Prostate gland (tissue), 2 donors: ENCODE measurements at regions not wholly inside any gene's neighbourhood (a gene's known extent, or its start where the extent isn't known, plus 50 kb on each side); places are given as distances from the start of the nearest gene placed in this dataset.
A peak's percentile ranks its signal among the peaks of the same experiment; 100 is the strongest.

Experiments
- DNase-seq: peaks from one replicate; pipeline ENCODE4 v3.0.0-alpha.2; 2019; ENCODE audit warnings: low spot score
- H3K27ac ChIP-seq, 2 donors: fragments of 200-600 bp; sonication (generic); 2 replicates each; pipeline ENCODE4 v1.5.1; 2017 to 2019
- H3K27me3 ChIP-seq: fragments of 200-600 bp; sonication (generic); replicated peaks from 2 replicates; pipeline ENCODE4 v1.5.1; 2019; ENCODE audit not compliant: insufficient read depth
- H3K36me3 ChIP-seq, 2 donors: fragments of 200-600 bp; sonication (generic); 1 replicate in 1 of 2; 2 replicates in 1 of 2; pipeline versions ENCODE4 v1.5.1 to v1.8.1; 2017 to 2019
- H3K4me1 ChIP-seq: fragments of 200-600 bp; sonication (generic); replicated peaks from 2 replicates; pipeline ENCODE4 v1.5.1; 2019
- H3K4me3 ChIP-seq, 2 donors: fragments of 200-600 bp; sonication (generic); 2 replicates each; pipeline ENCODE4 v1.5.1; 2017 to 2019
- H3K9me3 ChIP-seq: fragments of 200-600 bp; sonication (generic); 2 replicates; pipeline ENCODE4 v1.5.1; 2017
- CTCF ChIP-seq, 4 experiments: fragments of 200-600 bp in 2 of 4; fragments of 450-650 bp in 2 of 4; sonication (generic) in 2 of 4; IDR thresholded peaks; 1 replicate in 3 of 4; 2 replicates in 1 of 4; pipeline ENCODE4 v1.5.1; 2016 to 2019; ENCODE audit warnings: antibody characterized with exemption in 4 of 4, mild to moderate bottlenecking in 2 of 4, moderate library complexity in 2 of 4
- POLR2A ChIP-seq: fragments of 450-650 bp; IDR thresholded peaks from one replicate; pipeline ENCODE4 v1.6.1; 2016; ENCODE audit warnings: antibody characterized with exemption, mild to moderate bottlenecking
- POLR2AphosphoS5 ChIP-seq: sonication (generic); formaldehyde crosslinking; IDR thresholded peaks from one replicate; pipeline ENCODE4 v1.6.1; 2017; ENCODE audit warnings: antibody characterized with exemption
- WGBS: methylation state at CpG from one replicate; pipeline ENCODE4 v1.1.5; 2018; 5-methylcytosine and 5-hydroxymethylcytosine counted together
- intact Hi-C: fragments of 100-400 bp; cut with DNase I; formaldehyde crosslinking; loops from one replicate; pipeline ENCODE4 v1.14.2; 2022

GRCh38 chr11:69909561-69910518, 90.6 kb upstream of the FGF3 start:
- no peaks in the 10 kb centered on the region for H3K36me3 ChIP-seq
- intact Hi-C loops = loop anchor here (5.0 kb wide), 1 partner anchor 223 kb away; no protein-coding TSS in a partner anchor
- H3K27ac ChIP-seq = no peak overlapping the region
- no peak for DNase-seq
- 66% methylated on average over 24 of the region's 28 CpGs for WGBS
- TF ChIP-seq POLR2A (no peak), CTCF (IDR thresholded peaks at IDR 0.05) (peak; percentile 26 to 51 (median 40)), POLR2AphosphoS5 (no peak)
- no peaks in the 10 kb centered on the region for H3K27me3 ChIP-seq
- no peaks in the 10 kb centered on the region for H3K9me3 ChIP-seq
- H3K4me1 ChIP-seq = no peaks in the 10 kb centered on the region
- H3K4me3 ChIP-seq = no peak overlapping the region

DNA sequence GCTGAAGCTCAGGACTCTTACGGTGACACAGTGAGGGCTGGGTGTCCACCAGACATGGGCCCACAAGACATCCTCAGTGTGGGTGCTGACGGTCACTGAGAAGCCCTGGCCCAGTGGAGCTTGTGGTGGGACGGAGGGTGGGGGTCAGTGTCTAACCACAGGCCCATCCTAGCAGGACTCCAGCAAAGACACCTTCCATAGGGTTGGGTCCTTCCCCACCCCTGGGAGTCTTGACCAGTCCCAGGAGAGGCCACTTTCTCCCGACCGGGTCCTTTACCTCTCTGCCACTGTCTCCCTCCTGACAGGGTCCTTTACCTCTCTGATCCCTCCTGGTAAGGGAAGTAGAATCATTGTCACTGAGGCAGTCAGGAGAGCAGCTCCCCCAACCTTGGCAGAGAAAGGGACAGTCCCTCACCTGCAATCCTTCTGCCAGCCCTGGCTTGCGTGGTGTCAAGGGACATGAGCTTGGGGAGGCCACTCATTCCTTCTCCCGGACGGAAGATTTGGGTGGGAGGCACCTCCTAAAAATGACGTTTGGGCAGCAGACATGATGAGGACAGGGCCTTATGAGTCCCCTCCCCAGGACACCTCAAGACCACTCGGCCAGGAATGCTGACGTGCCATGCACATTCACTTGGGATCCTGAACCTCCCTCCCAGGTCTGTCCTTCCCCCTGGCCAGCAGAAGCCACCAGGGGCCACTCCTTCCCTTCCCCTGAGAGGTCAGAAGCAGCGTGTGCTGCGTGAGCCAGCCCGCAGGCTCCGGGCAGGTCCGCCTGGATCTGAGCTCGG, 91.5 kb upstream of the FGF3 start:
- Histone ChIP-seq H3K27me3 (no peaks in the 10 kb centered on the region), H3K36me3 (no peaks in the 10 kb centered on the region), H3K9me3 (no peaks in the 10 kb centered on the region), H3K4me1 (no peaks in the 10 kb centered on the region), H3K27ac (no peak overlapping the region), H3K4me3 (no peak overlapping the region)
- no peak for DNase-seq
- 77% methylated on average over 15 of the region's 17 CpGs for WGBS
- TF ChIP-seq POLR2A = no peak
- TF ChIP-seq POLR2AphosphoS5 = no peak
- TF ChIP-seq CTCF (IDR thresholded peaks at IDR 0.05) = no peak
- intact Hi-C loops = loop anchor here (5.0 kb wide), 1 partner anchor 223 kb away; no protein-coding TSS in a partner anchor

- Histone ChIP-seq H3K36me3 (no peaks in the 10 kb centered on the region), H3K9me3 (no peaks in the 10 kb centered on the region), H3K4me3 (no peak overlapping the region), H3K27ac (no peak overlapping the region), H3K4me1 (no peaks in the 10 kb centered on the region), H3K27me3 (no peaks in the 10 kb centered on the region)
- no peak for TF ChIP-seq CTCF (IDR thresholded peaks at IDR 0.05)
- no peak for TF ChIP-seq POLR2AphosphoS5
- no peak for TF ChIP-seq POLR2A
- WGBS = 74% methylated on average over 28 of the region's 28 CpGs
- DNase-seq = no peak
- intact Hi-C loops = loop anchor here (5.0 kb wide), 1 partner anchor 224 kb away; no protein-coding TSS in a partner anchor
Observed at GRCh38 chr11:69911310-69912160, 92.3 kb upstream of the FGF3 start.

DNA sequence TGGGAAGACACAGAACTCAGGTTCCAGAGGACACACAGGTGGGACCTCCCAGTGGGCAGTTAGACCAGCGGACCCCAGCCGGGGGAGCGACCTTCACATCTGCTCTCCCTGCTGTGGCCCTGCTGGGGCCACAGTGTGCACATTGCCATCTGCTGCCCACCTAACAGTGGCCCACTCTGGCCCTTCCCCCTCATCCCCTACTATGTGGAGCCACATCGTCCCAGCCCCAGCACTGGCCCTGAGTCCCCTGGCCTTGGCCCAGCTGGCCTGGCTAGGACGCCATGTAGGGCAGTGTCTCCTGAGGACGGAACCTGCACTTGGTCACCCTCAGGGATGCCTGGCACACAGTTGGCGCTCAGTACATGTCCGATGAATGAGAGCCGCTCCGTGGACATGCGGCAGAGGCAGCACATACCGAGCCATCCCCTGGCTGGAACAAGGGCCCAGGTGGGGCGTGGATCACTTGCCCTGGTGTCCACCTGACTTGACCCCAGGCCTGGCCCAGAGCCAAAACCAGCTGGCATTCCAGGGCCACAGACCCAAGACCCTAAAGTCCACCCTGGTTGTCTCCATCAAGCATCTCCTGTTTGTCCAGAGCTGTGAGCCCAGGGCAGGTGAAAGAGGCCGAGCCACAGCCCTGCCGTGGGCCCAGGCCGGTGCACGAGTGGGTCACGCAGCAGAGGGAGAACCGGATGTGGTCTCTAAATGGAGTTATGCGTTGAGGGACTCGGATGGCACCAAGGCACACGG, 93.1 kb upstream of the FGF3 start:
- H3K4me3 ChIP-seq = no peak overlapping the region
- H3K27me3 ChIP-seq = no peaks in the 10 kb centered on the region
- H3K27ac ChIP-seq = no peak overlapping the region
- 94% methylated on average over 17 of the region's 22 CpGs for whole genome bisulfite sequencing
- intact Hi-C loops = loop anchor here (5.0 kb wide), 1 partner anchor 225 kb away; no protein-coding TSS in a partner anchor
- H3K4me1 ChIP-seq = no peaks in the 10 kb centered on the region
- TF ChIP-seq CTCF (IDR thresholded peaks at IDR 0.05) (no peak), POLR2A (no peak), POLR2AphosphoS5 (no peak)
- no peak for DNase-seq
- H3K36me3 ChIP-seq = no peaks in the 10 kb centered on the region
- H3K9me3 ChIP-seq = no peaks in the 10 kb centered on the region
